SU-DHL-6 (cell line): ENCODE measurements at regions not wholly inside any gene's neighbourhood (a gene's known extent, or its start where the extent isn't known, plus 50 kb on each side); places are given as distances from the start of the nearest gene placed in this dataset.
"Not testable (repeated sequence)": the region's sequence is repeated elsewhere in the genome, so short reads cannot be mapped to it uniquely, and the experiment has no call there.

Experiments used
- H2AFZ ChIP-seq: fragments of 200-600 bp; sonication (generic); 2 replicates; pipeline ENCODE4 v1.6.1; 2014; ENCODE audit warnings: low read depth, mild to moderate bottlenecking, moderate library complexity, mixed read lengths, antibody characterized with exemption, low read length; ENCODE audit not compliant: severe bottlenecking
- H3F3A ChIP-seq: fragments of 200-600 bp; shearing (Covaris generic); 2 replicates; pipeline ENCODE4 v1.6.0; 2016; ENCODE audit warnings: antibody characterized with exemption, mild to moderate bottlenecking; ENCODE audit not compliant: insufficient read depth
- H3K27ac ChIP-seq: fragments of 200-600 bp; sonication (generic); 2 replicates; pipeline ENCODE4 v1.5.1; 2016; ENCODE audit warnings: low read depth, mild to moderate bottlenecking, low read length, moderate library complexity, mixed read lengths
- H3K27me3 ChIP-seq: fragments of 200-600 bp; sonication (generic), shearing (Covaris generic); 2 replicates; pipeline ENCODE4 v1.6.0; 2014; ENCODE audit warnings: mild to moderate bottlenecking, low read length
- H3K36me3 ChIP-seq: fragments of 200-600 bp; sonication (generic); 2 replicates; pipeline ENCODE4 v1.6.1; 2014; ENCODE audit warnings: mild to moderate bottlenecking, low read length, mixed read lengths
- H3K4me2 ChIP-seq: fragments of 300-600, 200-600 bp; shearing (Covaris generic), sonication (generic); 2 replicates; pipeline ENCODE4 v1.6.0; 2014; ENCODE audit warnings: low read length, low read depth, mild to moderate bottlenecking; ENCODE audit not compliant: poor library complexity, severe bottlenecking
- H3K4me3 ChIP-seq: fragments of 200-600 bp; sonication (generic); 2 replicates; pipeline ENCODE4 v1.5.1; 2014; ENCODE audit warnings: antibody characterized with exemption, low read length, mild to moderate bottlenecking, mixed read lengths; ENCODE audit not compliant: insufficient read depth, poor library complexity, severe bottlenecking
- H3K79me2 ChIP-seq: fragments of 200-600 bp; sonication (generic); 2 replicates; pipeline ENCODE4 v1.6.1; 2014; ENCODE audit warnings: mild to moderate bottlenecking, low read length, moderate library complexity; ENCODE audit not compliant: insufficient read depth
- H3K9ac ChIP-seq: fragments of 200-600 bp; sonication (generic); 2 replicates; pipeline ENCODE4 v1.7.0; 2014; ENCODE audit warnings: mild to moderate bottlenecking, low read length
- H3K9me2 ChIP-seq: fragments of 200-600 bp; sonication (generic); replicated peaks from 2 replicates; pipeline ENCODE4 v1.6.1; 2014; ENCODE audit warnings: low read length; ENCODE audit not compliant: insufficient read depth
- H3K9me3 ChIP-seq: fragments of 200-600 bp; sonication (generic); 2 replicates; pipeline ENCODE4 v1.6.1; 2014; ENCODE audit warnings: low read length, mixed read lengths; ENCODE audit not compliant: insufficient read depth
- H4K20me1 ChIP-seq: fragments of 200-600 bp; sonication (generic); 2 replicates; pipeline ENCODE4 v1.6.1; 2014; ENCODE audit warnings: low read depth, mild to moderate bottlenecking, antibody characterized with exemption, low read length, moderate library complexity, mixed read lengths
- EZH2phosphoT487 ChIP-seq: fragments of 200-600 bp; sonication (generic), shearing (Covaris generic); conservative IDR thresholded peaks from 2 replicates; pipeline ENCODE4 v1.6.1; 2018; ENCODE audit warnings: mild to moderate bottlenecking, antibody characterized with exemption, low read length, moderate library complexity, mixed read lengths
- TF ChIP-seq, protein P1 (sequence below): fragments of 200-600 bp; sonication (generic); IDR thresholded peaks from one replicate; pipeline ENCODE4 v1.5.1; 2017; ENCODE audit warnings: antibody characterized with exemption, mild to moderate bottlenecking, low read length, moderate library complexity; ENCODE audit not compliant: insufficient read depth, poor library complexity, severe bottlenecking

DNA sequence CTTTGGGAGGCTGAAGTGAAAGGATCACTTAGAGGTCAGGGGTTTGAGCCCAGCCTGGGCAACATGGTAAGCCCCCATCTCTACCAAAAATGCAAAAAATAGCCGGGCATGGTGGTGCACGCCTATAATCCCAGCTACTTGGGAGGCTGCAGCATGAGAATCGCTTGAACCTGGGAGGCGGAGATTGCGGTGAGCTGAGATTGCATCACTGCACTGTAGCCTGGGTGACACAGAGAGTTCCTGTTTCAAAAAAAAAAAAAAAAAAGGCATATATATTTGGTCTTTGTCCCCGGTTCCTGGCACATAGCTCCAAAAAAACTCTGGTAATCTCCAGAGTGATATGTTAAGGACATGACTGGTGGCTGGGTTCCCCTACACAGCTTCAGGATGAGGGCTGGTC is 147.3 kb downstream of the SEC23IP start:
- Histone ChIP-seq H2AFZ (no peak overlapping the region), H3K4me3 (no peak overlapping the region), H3K79me2 (no peaks in the 10 kb centered on the region), H3K4me2 (no peak overlapping the region), H3K9ac (no peak overlapping the region), H3K27me3 (no peaks in the 10 kb centered on the region), H3K27ac (no peak overlapping the region), H3K36me3 (no peaks in the 10 kb centered on the region), H3K9me2 (no peaks in the 10 kb centered on the region), H4K20me1 (no peaks in the 10 kb centered on the region), H3K9me3 (no peaks in the 10 kb centered on the region), H3F3A (no peaks in the 10 kb centered on the region)
- TF ChIP-seq, protein P1, sequence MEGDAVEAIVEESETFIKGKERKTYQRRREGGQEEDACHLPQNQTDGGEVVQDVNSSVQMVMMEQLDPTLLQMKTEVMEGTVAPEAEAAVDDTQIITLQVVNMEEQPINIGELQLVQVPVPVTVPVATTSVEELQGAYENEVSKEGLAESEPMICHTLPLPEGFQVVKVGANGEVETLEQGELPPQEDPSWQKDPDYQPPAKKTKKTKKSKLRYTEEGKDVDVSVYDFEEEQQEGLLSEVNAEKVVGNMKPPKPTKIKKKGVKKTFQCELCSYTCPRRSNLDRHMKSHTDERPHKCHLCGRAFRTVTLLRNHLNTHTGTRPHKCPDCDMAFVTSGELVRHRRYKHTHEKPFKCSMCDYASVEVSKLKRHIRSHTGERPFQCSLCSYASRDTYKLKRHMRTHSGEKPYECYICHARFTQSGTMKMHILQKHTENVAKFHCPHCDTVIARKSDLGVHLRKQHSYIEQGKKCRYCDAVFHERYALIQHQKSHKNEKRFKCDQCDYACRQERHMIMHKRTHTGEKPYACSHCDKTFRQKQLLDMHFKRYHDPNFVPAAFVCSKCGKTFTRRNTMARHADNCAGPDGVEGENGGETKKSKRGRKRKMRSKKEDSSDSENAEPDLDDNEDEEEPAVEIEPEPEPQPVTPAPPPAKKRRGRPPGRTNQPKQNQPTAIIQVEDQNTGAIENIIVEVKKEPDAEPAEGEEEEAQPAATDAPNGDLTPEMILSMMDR, result no peak
- no peak for TF ChIP-seq EZH2phosphoT487

DNA sequence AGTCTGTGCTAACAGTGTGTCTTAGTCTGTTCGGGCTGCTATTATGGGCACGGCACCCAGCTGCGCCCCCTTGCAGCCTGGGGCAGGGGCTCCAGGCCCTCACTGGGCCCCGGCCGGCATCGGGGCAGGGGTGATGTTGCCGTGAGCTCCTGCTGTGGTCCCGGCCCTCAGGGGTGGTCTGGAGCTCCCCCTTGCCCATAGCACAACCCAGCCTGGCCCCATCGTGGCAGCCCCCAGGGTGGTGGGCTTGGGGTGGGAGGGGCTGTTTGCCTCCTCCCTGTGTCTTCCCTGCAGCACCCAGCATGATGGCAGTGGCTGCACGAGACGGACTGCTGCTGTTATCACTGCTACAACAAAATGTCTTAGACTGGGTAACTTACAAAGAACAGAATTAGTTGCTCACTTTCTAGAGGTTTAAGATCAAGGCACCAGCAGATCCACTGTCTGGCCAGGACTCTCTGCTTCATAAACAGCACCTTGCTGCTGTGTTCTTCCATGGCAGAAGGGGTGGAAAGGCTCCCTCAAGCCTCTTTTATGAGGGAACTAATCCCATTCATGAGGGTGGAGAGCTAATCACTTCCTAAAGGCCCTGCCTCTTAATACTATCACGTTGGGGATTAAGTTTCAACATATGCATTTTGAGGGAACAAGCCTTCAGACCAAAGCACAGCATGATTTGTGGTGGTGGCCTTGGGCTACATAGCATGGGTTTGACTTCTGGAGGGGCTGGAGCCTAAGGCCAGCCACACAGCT is 149.5 kb downstream of the SEC23IP start:
- Histone ChIP-seq H3K4me2 (no peak overlapping the region), H3K36me3 (no peaks in the 10 kb centered on the region), H3K9ac (no peak overlapping the region), H3K79me2 (no peaks in the 10 kb centered on the region), H3K27me3 (no peaks in the 10 kb centered on the region), H3F3A (no peaks in the 10 kb centered on the region), H3K9me3 (no peaks in the 10 kb centered on the region), H2AFZ (no peak overlapping the region), H3K4me3 (no peak overlapping the region), H3K9me2 (no peaks in the 10 kb centered on the region), H4K20me1 (no peaks in the 10 kb centered on the region), H3K27ac (no peak overlapping the region)
- no peak for TF ChIP-seq EZH2phosphoT487
- TF ChIP-seq, protein P1, result no peak

DNA sequence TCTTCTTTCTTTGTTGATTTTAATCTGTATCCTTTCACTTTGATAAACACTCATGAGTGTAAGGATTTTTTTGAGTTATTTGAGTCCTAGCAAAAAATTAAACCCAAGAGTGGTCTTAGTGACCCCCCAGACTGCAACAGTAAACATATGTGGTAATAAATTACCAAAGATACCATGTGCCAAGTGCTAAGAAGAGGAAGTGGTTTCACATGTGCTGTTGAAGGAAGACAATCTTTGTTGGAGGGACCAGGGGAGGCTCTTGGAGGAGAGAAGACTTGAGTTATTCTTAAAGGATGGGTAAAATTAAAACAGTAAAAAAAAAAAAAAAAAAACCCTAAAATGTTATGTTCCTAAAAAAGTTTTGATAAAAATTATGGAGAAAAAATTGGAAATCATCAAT is 150.2 kb downstream of the SEC23IP start:
- no peaks in the 10 kb centered on the region for H4K20me1 ChIP-seq
- TF ChIP-seq EZH2phosphoT487, result no peak
- no peaks in the 10 kb centered on the region for H3F3A ChIP-seq
- no peak overlapping the region for H3K4me3 ChIP-seq
- H3K27me3 ChIP-seq, result no peaks in the 10 kb centered on the region
- no peaks in the 10 kb centered on the region for H3K9me2 ChIP-seq
- no peaks in the 10 kb centered on the region for H3K36me3 ChIP-seq
- H3K79me2 ChIP-seq, result no peaks in the 10 kb centered on the region
- no peaks in the 10 kb centered on the region for H3K9me3 ChIP-seq
- H2AFZ ChIP-seq, result no peak overlapping the region
- H3K9ac ChIP-seq, result no peak overlapping the region
- no peak overlapping the region for H3K4me2 ChIP-seq
- no peak overlapping the region for H3K27ac ChIP-seq

DNA sequence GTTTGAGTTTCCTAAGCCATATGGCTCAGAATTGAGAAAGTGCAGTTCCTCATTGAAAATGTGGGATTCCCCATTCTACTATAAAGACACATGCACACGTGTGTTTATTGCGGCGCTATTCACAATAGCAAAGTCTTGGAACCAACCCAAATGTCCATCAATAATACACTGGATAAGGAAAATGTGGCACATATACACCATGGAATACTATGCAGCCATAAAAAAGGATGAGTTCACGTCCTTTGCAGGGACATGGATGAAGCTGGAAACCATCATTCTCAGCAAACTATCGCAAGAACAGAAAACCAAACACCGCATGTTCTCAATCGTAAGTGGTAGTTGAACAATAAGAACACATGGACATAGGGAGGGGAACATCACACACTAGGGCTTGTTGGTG is 154.8 kb downstream of the SEC23IP start:
- not testable (repeated sequence) for H3K27ac ChIP-seq, H3K9me3 ChIP-seq, H3K4me3 ChIP-seq, H3K4me2 ChIP-seq, H2AFZ ChIP-seq, H3F3A ChIP-seq, H3K9me2 ChIP-seq, H3K9ac ChIP-seq, H3K79me2 ChIP-seq, H3K36me3 ChIP-seq, H4K20me1 ChIP-seq, H3K27me3 ChIP-seq
